Endothelial cell of umbilical vein (primary cell): ENCODE measurements at regions not wholly inside any gene's neighbourhood (a gene's known extent, or its start where the extent isn't known, plus 50 kb on each side); places are given as distances from the start of the nearest gene placed in this dataset.

Source experiments
- BruUV-seq: library from RNA; stranded (reverse); fragments of 400-500 nt; replicated peaks from 2 replicates; lab custom pipeline; 2021; lab: Mats Ljungman, UMichigan
- CTCF ChIA-PET: fragments of 300-600, 350-600 bp; sonication (Branson Sonifier 250); formaldehyde crosslinking; loops from one replicate; lab custom pipeline; 2021; ENCODE audit warnings: antibody characterized with exemption, inconsistent platforms; lab: Charles Lee
- POLR2A ChIA-PET: fragments of 300-600, 350-600 bp; sonication (Branson Sonifier 250); formaldehyde crosslinking; loops from one replicate; lab custom pipeline; 2021; ENCODE audit warnings: antibody characterized with exemption, inconsistent platforms; lab: Charles Lee
- DNase-seq: peaks from one replicate; pipeline ENCODE4 v3.0.0-alpha.2; 2011; ENCODE audit warnings: low read depth, low spot score
- FAIRE-seq: peaks from 2 replicates; lab custom pipeline; 2011; peaks lifted over from hg19 to GRCh38; lab: Jason Lieb, UNC
- H2AFZ ChIP-seq: 2 replicates; pipeline ENCODE4 v1.6.0; 2012; ENCODE audit warnings: low read depth, low read length, control low read depth, inconsistent platforms
- H3K27ac ChIP-seq: 2 replicates; pipeline ENCODE4 v1.5.1; 2011; ENCODE audit warnings: low read depth, mild to moderate bottlenecking, control low read depth, low read length, moderate library complexity; ENCODE audit not compliant: insufficient read depth
- H3K27me3 ChIP-seq, 2 experiments: 2 replicates each; pipeline versions ENCODE4 v1.6.0 to v1.6.1; 2011; ENCODE audit warnings: low read length in 2 of 2, mixed read lengths in 1 of 2; ENCODE audit not compliant: control insufficient read depth in 2 of 2, insufficient read depth in 2 of 2
- H3K36me3 ChIP-seq, 2 experiments: 2 replicates in 1 of 2; 3 replicates in 1 of 2; pipeline ENCODE4 v1.5.1; 2011; ENCODE audit warnings: low read length in 2 of 2, mild to moderate bottlenecking in 1 of 2, moderate library complexity in 1 of 2; ENCODE audit not compliant: control insufficient read depth in 2 of 2, insufficient read depth in 2 of 2; ENCODE audit errors: extremely low read depth in 1 of 2
- H3K4me1 ChIP-seq: 3 replicates; pipeline ENCODE4 v1.5.1; 2011; ENCODE audit warnings: mild to moderate bottlenecking, low read length; ENCODE audit not compliant: control insufficient read depth, insufficient read depth; ENCODE audit errors: extremely low read depth
- H3K4me2 ChIP-seq: 2 replicates; pipeline ENCODE4 v1.6.1; 2011; ENCODE audit warnings: low read length, control low read depth, mixed read lengths; ENCODE audit not compliant: insufficient read depth
- H3K4me3 ChIP-seq, 3 experiments: fragments of 200-600 bp in 1 of 3; sonication (generic), shearing (Covaris generic) in 1 of 3; replicated peaks in 1 of 3; 2 replicates each; pipeline ENCODE4 v1.5.1; 2011 to 2016; ENCODE audit warnings: control low read depth in 3 of 3, low read length in 3 of 3, mild to moderate bottlenecking in 2 of 3, inconsistent platforms in 1 of 3, low read depth in 1 of 3, moderate library complexity in 1 of 3; ENCODE audit not compliant: insufficient read depth in 1 of 3
- H3K79me2 ChIP-seq: 2 replicates; pipeline ENCODE4 v1.6.0; 2012; ENCODE audit warnings: low read length, inconsistent platforms; ENCODE audit not compliant: control insufficient read depth, insufficient read depth
- H3K9ac ChIP-seq: replicated peaks from 2 replicates; pipeline ENCODE3; 2011; ENCODE audit warnings: low read length, control low read depth; ENCODE audit not compliant: insufficient read depth; ENCODE audit errors: extremely low read depth
- H3K9me1 ChIP-seq: replicated peaks from 3 replicates; pipeline ENCODE4 v1.6.0; 2011; ENCODE audit warnings: mild to moderate bottlenecking, low read length; ENCODE audit not compliant: control insufficient read depth, insufficient read depth; ENCODE audit errors: extremely low read depth
- H3K9me3 ChIP-seq: replicated peaks from 2 replicates; pipeline ENCODE4 v1.5.1; 2012; ENCODE audit warnings: low read length, inconsistent platforms; ENCODE audit not compliant: control insufficient read depth, insufficient read depth
- H4K20me1 ChIP-seq: replicated peaks from 2 replicates; pipeline ENCODE3; 2011; ENCODE audit warnings: mild to moderate bottlenecking, low read length; ENCODE audit not compliant: control insufficient read depth, insufficient read depth; ENCODE audit errors: extremely low read depth
- EZH2 ChIP-seq: IDR thresholded peaks from 2 replicates; pipeline ENCODE4 v1.6.1; 2012; ENCODE audit warnings: borderline replicate concordance, low read depth, mild to moderate bottlenecking, moderate library complexity, low read length, inconsistent platforms; ENCODE audit not compliant: severe bottlenecking
- FOS ChIP-seq: IDR thresholded peaks from 2 replicates; pipeline ENCODE4 v1.6.1; 2011; ENCODE audit warnings: mild to moderate bottlenecking, low read length, moderate library complexity, borderline replicate concordance; ENCODE audit not compliant: insufficient read depth
- JUN ChIP-seq: IDR thresholded peaks from 2 replicates; pipeline ENCODE4 v1.6.1; 2011; ENCODE audit warnings: borderline replicate concordance, low read depth; ENCODE audit not compliant: insufficient read length, insufficient read depth
- MYC ChIP-seq: IDR thresholded peaks from one replicate; pipeline ENCODE4 v1.6.1; 2011; ENCODE audit warnings: mild to moderate bottlenecking, low read depth, low read length
- POLR2AphosphoS5 ChIP-seq: IDR thresholded peaks from 2 replicates; pipeline ENCODE4 v1.6.1; 2012; ENCODE audit warnings: low read depth, mild to moderate bottlenecking, control low read depth, low read length, moderate library complexity; ENCODE audit not compliant: insufficient read depth
- dilution Hi-C: fragments of 300-500 bp; cut with MboI; formaldehyde crosslinking; loops from one replicate; pipeline ENCODE4 v1.15.0; 2019; ENCODE audit warnings: low sequenced_read_pairs; ENCODE audit not compliant: extremely low pct_ligation_motif_present
- intact Hi-C: fragments of 100-400 bp; cut with micrococcal nuclease; formaldehyde crosslinking; loops from one replicate; pipeline ENCODE4 v1.10.0; 2022
- TF ChIP-seq, protein P1 (sequence below): IDR thresholded peaks from 2 replicates; pipeline ENCODE4 v1.6.1; 2011; ENCODE audit not compliant: insufficient read depth, insufficient read length

DNA sequence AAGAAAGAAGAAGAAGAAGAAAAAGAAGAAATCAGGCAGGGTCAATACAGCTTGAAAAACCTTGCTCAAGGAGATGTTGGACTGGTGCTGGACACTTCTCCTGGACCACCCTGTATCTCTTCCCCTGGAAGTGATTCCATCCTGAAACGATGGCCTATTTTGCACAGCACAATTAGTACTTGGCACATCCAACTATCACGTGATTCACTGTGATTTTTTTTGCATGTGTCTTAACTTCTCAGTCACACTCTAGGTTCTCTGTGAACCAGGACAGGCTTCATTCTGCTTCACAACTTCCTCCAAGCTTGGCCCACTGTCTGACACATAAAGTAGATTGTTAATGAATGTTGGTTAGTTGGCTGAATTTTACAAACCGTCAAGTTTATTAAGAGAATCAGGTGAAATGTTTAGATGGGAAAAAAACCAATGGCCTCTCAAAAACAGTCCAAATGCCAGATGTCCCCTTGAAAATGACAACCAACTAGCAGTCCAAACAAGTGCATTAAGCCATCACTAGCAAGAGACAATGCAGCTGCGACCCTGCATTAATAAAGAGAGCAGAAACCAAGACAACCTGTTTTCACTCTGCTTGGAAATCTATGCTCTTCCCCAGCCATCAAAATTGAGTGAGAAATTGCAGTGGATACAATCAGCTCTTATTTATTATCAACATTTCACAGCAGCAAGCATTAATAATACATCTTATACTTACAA is 300.0 kb upstream of the CHAC2 start:
- Histone ChIP-seq H3K9me1 (no peaks in the 10 kb centered on the region), H3K36me3 (no peaks in the 10 kb centered on the region), H3K9ac (no peak overlapping the region), H3K4me1 (no peaks in the 10 kb centered on the region), H3K79me2 (no peaks in the 10 kb centered on the region), H3K9me3 (no peaks in the 10 kb centered on the region), H3K4me3 (no peak overlapping the region), H2AFZ (no peak overlapping the region), H4K20me1 (no peaks in the 10 kb centered on the region), H3K27me3 (no peaks in the 10 kb centered on the region), H3K27ac (no peak overlapping the region), H3K4me2 (no peak overlapping the region)
- BruUV-seq = no TSS peak
- TF ChIP-seq, protein P1, sequence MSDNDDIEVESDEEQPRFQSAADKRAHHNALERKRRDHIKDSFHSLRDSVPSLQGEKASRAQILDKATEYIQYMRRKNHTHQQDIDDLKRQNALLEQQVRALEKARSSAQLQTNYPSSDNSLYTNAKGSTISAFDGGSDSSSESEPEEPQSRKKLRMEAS = no peak
- TF ChIP-seq MYC (no peak), EZH2 (no peak), FOS (no peak), JUN (no peak), POLR2AphosphoS5 (no peak)
- FAIRE-seq (no peak), DNase-seq (no peak)
- intact Hi-C loops = no loop called here
- ChIA-PET CTCF (no interaction called here), POLR2A (no interaction called here)
- dilution Hi-C loops = no loop called here
